OCI-LY3 (cell line): ENCODE measurements at regions not wholly inside any gene's neighbourhood (a gene's known extent, or its start where the extent isn't known, plus 50 kb on each side); places are given as distances from the start of the nearest gene placed in this dataset.

Experiments
- CTCF ChIP-seq: fragments of 200-600, 300-600 bp; sonication (generic); IDR thresholded peaks from 2 replicates; pipeline ENCODE4 v1.5.1; 2014; ENCODE audit warnings: antibody characterized with exemption, low read length, low read depth
- EZH2phosphoT487 ChIP-seq: fragments of 200-600 bp; shearing (Covaris generic); IDR thresholded peaks from 2 replicates; pipeline ENCODE4 v1.6.1; 2018; ENCODE audit warnings: antibody characterized with exemption, mixed run types, low read depth

- no peak for TF ChIP-seq CTCF
- no peak for TF ChIP-seq EZH2phosphoT487
These were observed 1120.7 kb downstream of the DIAPH3 start for GRCh38 chr13:59043016-59043415.
